GM10266 (cell line): ENCODE measurements at regions not wholly inside any gene's neighbourhood (a gene's known extent, or its start where the extent isn't known, plus 50 kb on each side); places are given as distances from the start of the nearest gene placed in this dataset.

Experiments
- DNase-seq: peaks from one replicate; pipeline ENCODE4 v3.0.0; 2012; ENCODE audit errors: extremely low spot score
- CTCF ChIP-seq: IDR thresholded peaks from 2 replicates; pipeline ENCODE4 v1.5.1; 2012; ENCODE audit warnings: mild to moderate bottlenecking, low read depth; ENCODE audit not compliant: control insufficient read depth, insufficient read depth; ENCODE audit errors: missing control alignments

DNA sequence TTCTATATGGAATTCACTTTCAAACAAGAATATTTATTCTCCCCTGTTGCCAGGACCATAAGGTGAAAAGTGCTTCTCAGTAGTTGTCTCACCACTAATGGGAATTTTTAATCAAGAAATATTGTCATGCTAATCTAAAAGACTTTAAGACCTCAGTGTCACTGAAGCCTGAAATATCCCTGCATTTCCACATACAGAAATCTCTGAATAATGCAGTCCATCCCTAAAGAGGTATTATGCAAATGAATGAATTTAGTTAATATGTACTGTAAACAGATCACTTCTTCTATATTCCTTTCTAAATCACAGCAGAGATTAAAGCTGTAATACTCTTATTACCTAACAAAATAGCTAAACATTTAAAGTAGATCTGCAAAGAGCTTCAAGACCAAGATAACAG lies 531.1 kb upstream of the CDH6 start:
- no peak for DNase-seq
- no peak for TF ChIP-seq CTCF

DNA sequence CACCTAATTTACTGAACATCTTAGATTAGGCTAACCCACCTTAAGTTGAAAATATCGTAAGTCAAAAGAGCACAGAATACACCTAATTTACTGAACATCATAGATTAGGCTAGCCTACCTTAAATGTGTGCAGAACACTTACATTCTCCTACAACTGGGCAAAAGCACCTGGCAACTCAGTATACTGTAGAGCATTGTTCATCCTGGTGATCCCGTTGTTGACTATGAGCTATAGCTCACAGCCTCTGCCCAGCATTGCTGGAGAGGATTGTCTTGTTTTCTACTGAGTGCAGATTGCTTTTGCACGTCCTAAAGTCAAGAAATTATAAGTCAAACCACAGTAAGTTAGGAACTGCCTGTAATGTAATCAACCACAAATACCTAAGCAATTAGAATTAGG lies 531.8 kb upstream of the CDH6 start:
- DNase-seq: no peak
- no peak for TF ChIP-seq CTCF

DNA sequence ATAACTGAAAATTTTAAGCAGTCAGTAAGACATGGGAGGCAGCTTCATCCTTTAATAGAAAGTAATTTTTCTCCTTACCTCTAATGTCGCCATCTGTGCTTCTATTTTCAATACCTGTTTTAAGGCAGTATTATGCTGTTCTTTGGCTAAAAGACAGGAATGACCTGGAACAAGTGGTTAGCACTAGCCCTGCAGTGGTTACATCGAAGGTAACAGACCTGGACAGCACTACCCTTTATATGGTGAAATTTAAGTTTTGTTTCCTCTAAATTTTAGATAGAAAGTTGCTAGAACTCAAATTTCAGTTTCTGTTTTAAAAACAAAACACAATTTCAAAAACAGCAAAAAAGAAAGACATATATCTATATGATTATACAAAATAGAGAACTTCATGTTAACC lies 534.1 kb upstream of the CDH6 start:
- no peak for DNase-seq
- no peak for TF ChIP-seq CTCF

DNA sequence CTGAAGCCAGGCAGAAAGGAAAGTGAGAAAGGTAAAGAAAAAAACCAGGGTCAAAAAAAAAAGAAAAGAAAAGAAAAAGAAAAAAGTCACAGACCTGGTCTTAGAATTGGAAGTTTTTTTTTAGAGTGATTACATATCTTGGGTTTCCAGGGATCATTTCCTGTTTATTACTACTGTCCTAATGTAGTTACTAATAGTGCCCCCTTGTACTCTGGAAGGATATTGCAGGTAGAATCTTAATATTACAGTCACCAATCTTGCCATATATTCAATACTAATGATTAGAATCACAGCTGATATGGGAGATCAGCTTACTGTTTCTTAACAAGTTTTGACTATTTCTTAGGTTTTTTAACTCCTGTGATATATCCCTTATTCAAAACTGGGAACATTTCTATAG lies 543.2 kb upstream of the CDH6 start:
- TF ChIP-seq CTCF: no peak
- no peak for DNase-seq

GRCh38 chr5:30638899-30639298 lies 554.6 kb upstream of the CDH6 start:
- DNase-seq: no peak
- no peak for TF ChIP-seq CTCF

DNA sequence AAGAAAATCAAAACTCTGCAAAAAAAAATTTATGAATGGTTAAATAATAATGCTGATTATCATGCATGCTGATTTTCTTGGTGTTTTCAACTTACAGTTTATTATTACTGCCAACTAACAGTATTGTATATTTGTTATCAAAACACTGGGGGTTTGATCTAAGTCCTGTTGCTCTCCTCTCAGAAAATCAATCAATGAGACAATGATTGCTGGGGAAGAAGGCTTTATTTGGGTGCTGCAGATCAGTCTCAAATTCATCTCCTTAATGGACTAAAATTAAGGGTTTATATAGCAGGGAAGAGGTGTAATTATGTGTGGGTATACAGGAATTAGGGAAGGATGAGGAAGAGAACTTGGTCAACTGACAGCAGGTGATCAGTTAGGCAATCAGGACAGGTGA lies 565.5 kb upstream of the CDH6 start:
- TF ChIP-seq CTCF: no peak
- no peak for DNase-seq

GRCh38 chr5:30626557-30626956 lies 566.9 kb upstream of the CDH6 start:
- no peak for TF ChIP-seq CTCF
- no peak for DNase-seq

DNA sequence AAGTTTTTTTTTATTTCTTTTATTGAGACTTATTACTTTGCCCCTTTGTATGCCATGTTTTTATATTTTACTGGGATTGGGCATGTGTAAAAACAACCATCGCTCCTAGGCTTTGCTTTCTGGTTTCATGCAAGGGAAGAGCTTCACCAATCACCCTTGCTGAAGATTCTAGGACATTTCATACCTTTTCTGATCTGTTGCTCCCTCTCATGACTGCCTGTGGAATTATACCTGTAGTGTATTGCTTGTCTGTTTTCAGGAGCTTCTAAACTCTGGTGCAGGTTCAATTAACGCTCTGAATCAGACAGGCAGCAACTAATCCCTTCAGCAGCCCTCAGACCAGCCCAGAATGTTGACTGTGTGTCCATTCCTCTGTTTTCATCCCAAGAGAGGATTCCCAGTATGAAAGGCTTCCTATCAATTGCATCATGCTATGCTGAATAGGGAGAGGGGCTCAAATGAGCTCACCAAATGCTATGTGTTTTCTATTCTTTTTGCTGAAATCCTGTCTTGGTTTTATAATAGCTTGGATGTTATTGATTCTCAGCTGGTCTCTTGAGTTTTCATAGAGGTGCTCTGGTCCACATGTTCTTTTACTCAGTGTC lies 572.9 kb upstream of the CDH6 start:
- TF ChIP-seq CTCF: no peak
- DNase-seq: no peak
